ENCODE measurements at regions not wholly inside any gene's neighbourhood (a gene's known extent, or its start where the extent isn't known, plus 50 kb on each side); places are given as distances from the start of the nearest gene placed in this dataset.
A peak's percentile ranks its signal among the peaks of the same experiment; 100 is the strongest.

DNA sequence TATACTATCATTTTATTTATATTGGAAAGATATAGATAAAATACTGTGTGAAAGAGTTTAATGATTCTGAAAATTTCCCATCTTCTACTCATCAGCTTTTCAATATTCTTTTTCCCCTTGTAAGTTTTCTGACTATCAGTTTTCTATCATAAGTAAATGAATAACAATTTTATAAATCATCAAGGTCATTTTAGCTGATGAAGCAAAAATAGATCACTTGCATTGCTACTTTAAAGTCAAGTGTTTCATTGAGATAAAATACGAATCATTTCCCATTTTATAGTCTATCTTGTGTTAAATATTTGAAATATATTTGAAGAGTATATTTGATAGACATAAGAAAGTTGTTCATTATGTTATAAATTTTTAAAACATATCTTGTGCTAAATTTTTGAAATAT is 811.0 kb upstream of the GALNTL6 start:
- Histone ChIP-seq H2AFZ (ENCODE audit: control insufficient read depth, low read length) (no peak overlapping the region), H3K9ac (ENCODE audit: control insufficient read depth, extremely low read depth, insufficient read depth, low read length) (no peak overlapping the region), H3K9me1 (ENCODE audit: control insufficient read depth, extremely low read depth, insufficient read depth, low read length) (no peaks in the 10 kb centered on the region), H3K27me3 (ENCODE audit: control insufficient read depth, extremely low read depth, insufficient read depth, low read length) (no peaks in the 10 kb centered on the region), H3K27ac (ENCODE audit: control insufficient read depth, insufficient read depth, low read length) (no peak overlapping the region), H3K4me1 (ENCODE audit: control insufficient read depth, extremely low read depth, insufficient read depth, low read length) (no peaks in the 10 kb centered on the region), H3K4me2 (ENCODE audit: control insufficient read depth, extremely low read depth, insufficient read depth, low read depth, low read length) (no peak overlapping the region), H4K20me1 (ENCODE audit: control insufficient read depth, extremely low read depth, insufficient read depth, low read length) (no peaks in the 10 kb centered on the region), H3K36me3 (ENCODE audit: control insufficient read depth in 2 of 2, extremely low read depth in 1 of 2, insufficient read depth in 2 of 2, low read length in 2 of 2) (no peaks in the 10 kb centered on the region), H3K4me3 (ENCODE audit: control insufficient read depth in 2 of 3, extremely low read depth in 1 of 3, insufficient read depth in 2 of 3, low read depth in 1 of 3, low read length in 3 of 3) (no peak overlapping the region), H3K79me2 (ENCODE audit: control insufficient read depth, insufficient read depth, low read length) (no peaks in the 10 kb centered on the region), H3K9me3 (ENCODE audit: control insufficient read depth, low read depth, low read length) (no peaks in the 10 kb centered on the region)
- dilution Hi-C loops (cut with MboI; ENCODE audit: extremely low pct_ligation_motif_present, low sequenced_read_pairs): no loop called here
- TF ChIP-seq EZH2 (IDR thresholded peaks at IDR 0.05; ENCODE audit: low read length) (no peak), CTCF (optimal IDR thresholded peaks at IDR 0.05 in 1 of 3, IDR thresholded peaks at IDR 0.05 in 1 of 3, conservative IDR thresholded peaks at IDR 0.05 in 1 of 3; ENCODE audit: extremely low read depth in 1 of 3, insufficient read depth in 2 of 3, low read length in 3 of 3) (no peak)
- DNase-seq (ENCODE audit: low read depth, low spot score) (no peak), FAIRE-seq (no peak)

DNA sequence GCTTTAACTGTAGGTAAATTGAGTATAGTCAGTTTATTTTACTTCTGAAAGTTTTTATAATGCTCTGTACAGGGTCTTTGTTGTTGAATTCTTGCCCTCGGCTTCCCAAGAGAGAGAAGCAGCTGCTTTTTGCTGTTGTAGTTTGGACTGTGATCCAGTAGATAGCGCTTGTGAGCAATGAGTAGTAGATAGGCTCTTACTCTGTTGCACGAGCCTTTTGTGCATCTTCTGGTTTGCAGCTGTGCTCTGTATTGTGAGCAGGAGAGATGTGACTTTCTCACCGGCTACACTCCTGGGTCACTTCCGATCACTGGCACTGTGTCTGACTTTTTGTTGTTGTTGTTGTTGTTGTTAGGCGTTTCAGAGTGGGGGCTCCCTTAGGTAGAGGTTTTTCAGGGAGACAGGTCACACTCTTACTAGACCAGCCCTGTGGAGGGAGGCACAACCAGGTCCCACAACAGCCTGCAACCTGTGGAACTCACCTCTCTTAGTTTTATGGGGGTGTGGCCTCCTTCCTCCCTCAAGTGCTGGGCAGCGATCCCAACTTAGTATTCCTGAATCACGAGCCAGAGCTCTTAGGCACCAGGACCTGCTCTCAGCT is 822.1 kb upstream of the GALNTL6 start:
- dilution Hi-C loops (cut with MboI; ENCODE audit: extremely low pct_ligation_motif_present, low sequenced_read_pairs): no loop called here
- Histone ChIP-seq H3K9me3 (ENCODE audit: control insufficient read depth, low read depth, low read length) (no peaks in the 10 kb centered on the region), H3K9me1 (ENCODE audit: control insufficient read depth, extremely low read depth, insufficient read depth, low read length) (no peaks in the 10 kb centered on the region), H3K4me1 (ENCODE audit: control insufficient read depth, extremely low read depth, insufficient read depth, low read length) (no peaks in the 10 kb centered on the region), H3K4me2 (ENCODE audit: control insufficient read depth, extremely low read depth, insufficient read depth, low read depth, low read length) (no peak overlapping the region), H3K79me2 (ENCODE audit: control insufficient read depth, insufficient read depth, low read length) (no peaks in the 10 kb centered on the region), H4K20me1 (ENCODE audit: control insufficient read depth, extremely low read depth, insufficient read depth, low read length) (no peaks in the 10 kb centered on the region), H3K27me3 (ENCODE audit: control insufficient read depth, extremely low read depth, insufficient read depth, low read length) (no peaks in the 10 kb centered on the region), H2AFZ (ENCODE audit: control insufficient read depth, low read length) (no peak overlapping the region), H3K9ac (ENCODE audit: control insufficient read depth, extremely low read depth, insufficient read depth, low read length) (no peak overlapping the region), H3K27ac (ENCODE audit: control insufficient read depth, insufficient read depth, low read length) (no peak overlapping the region), H3K4me3 (ENCODE audit: control insufficient read depth in 2 of 3, extremely low read depth in 1 of 3, insufficient read depth in 2 of 3, low read depth in 1 of 3, low read length in 3 of 3) (no peak overlapping the region), H3K36me3 (ENCODE audit: control insufficient read depth in 2 of 2, extremely low read depth in 1 of 2, insufficient read depth in 2 of 2, low read length in 2 of 2) (no peaks in the 10 kb centered on the region)
- TF ChIP-seq CTCF (optimal IDR thresholded peaks at IDR 0.05 in 1 of 3, IDR thresholded peaks at IDR 0.05 in 1 of 3, conservative IDR thresholded peaks at IDR 0.05 in 1 of 3; ENCODE audit: extremely low read depth in 1 of 3, insufficient read depth in 2 of 3, low read length in 3 of 3) (peak in 1 of 3 experiments; percentile 31), EZH2 (IDR thresholded peaks at IDR 0.05; ENCODE audit: low read length) (no peak)
- FAIRE-seq (no peak), DNase-seq (ENCODE audit: low read depth, low spot score) (no peak)
